ENCODE measurements at regions not wholly inside any gene's neighbourhood (a gene's known extent, or its start where the extent isn't known, plus 50 kb on each side); places are given as distances from the start of the nearest gene placed in this dataset.

GRCh38 chr13:80979035-80979641 is 638.2 kb upstream of the SPRY2 start:
- Mint-ChIP-seq H3K4me1 (no peaks in the 10 kb centered on the region), H3K9me3 (peaks cover 8% of the 10 kb centered on the region; the same call in 2 of the 3 replicates), H3K27ac (no peak overlapping the region), H3K36me3 (ENCODE audit: low read depth) (no peaks in the 10 kb centered on the region; the same call in 2 of the 3 replicates), H3K4me3 (no peak overlapping the region), H3K27me3 (ENCODE audit: insufficient read depth, low read depth, poor library complexity) (peaks cover 2% of the 10 kb centered on the region)
- TF ChIP-seq POLR2AphosphoS5 (IDR thresholded peaks at IDR 0.05; ENCODE audit: low read depth) (no peak), CTCF (conservative IDR thresholded peaks at IDR 0.05; ENCODE audit: low read depth in 2 of 2) (peak; percentile 90 to 96)
- Histone ChIP-seq H3K4me2 (no peak overlapping the region), H3F3A (replicated peaks; ENCODE audit: low read depth) (no peaks in the 10 kb centered on the region), H3K36me3 (ENCODE audit: insufficient read depth) (no peaks in the 10 kb centered on the region), H3K4me1 (ENCODE audit: insufficient read depth) (no peaks in the 10 kb centered on the region), H4K20me1 (replicated peaks; ENCODE audit: insufficient read depth) (no peaks in the 10 kb centered on the region), H3K4me3 (no peak overlapping the region), H3K9me2 (ENCODE audit: insufficient read depth) (no peaks in the 10 kb centered on the region), H2AFZ (no peak overlapping the region), H3K27ac (ENCODE audit: low read depth) (no peak overlapping the region), H3K27me3 (ENCODE audit: insufficient read depth) (no peaks in the 10 kb centered on the region), H3K79me2 (replicated peaks; ENCODE audit: insufficient read depth) (no peaks in the 10 kb centered on the region)
- ATAC-seq: peak; percentile 75
- peak; percentile 78 for DNase-seq (ENCODE audit: low spot score)

- Histone ChIP-seq H3K4me3 (no peak overlapping the region), H3F3A (replicated peaks; ENCODE audit: low read depth) (no peaks in the 10 kb centered on the region), H3K79me2 (replicated peaks; ENCODE audit: insufficient read depth) (no peaks in the 10 kb centered on the region), H3K4me2 (no peak overlapping the region), H3K4me1 (ENCODE audit: insufficient read depth) (no peaks in the 10 kb centered on the region), H2AFZ (peak overlapping the region; percentile 57; the same call in 1 of the 2 replicates), H3K27me3 (ENCODE audit: insufficient read depth) (no peaks in the 10 kb centered on the region), H3K36me3 (ENCODE audit: insufficient read depth) (no peaks in the 10 kb centered on the region), H3K9me2 (ENCODE audit: insufficient read depth) (no peaks in the 10 kb centered on the region), H4K20me1 (replicated peaks; ENCODE audit: insufficient read depth) (no peaks in the 10 kb centered on the region), H3K27ac (ENCODE audit: low read depth) (no peak overlapping the region)
- Mint-ChIP-seq H3K4me1 (no peaks in the 10 kb centered on the region), H3K27ac (no peak overlapping the region), H3K27me3 (ENCODE audit: insufficient read depth, low read depth, poor library complexity) (peaks cover 2% of the 10 kb centered on the region), H3K4me3 (no peak overlapping the region), H3K36me3 (ENCODE audit: low read depth) (no peaks in the 10 kb centered on the region; the same call in 2 of the 3 replicates), H3K9me3 (peaks cover under 1% of the 10 kb centered on the region; the same call in 1 of the 3 replicates)
- DNase-seq (ENCODE audit: low spot score): no peak
- no peak for ATAC-seq
- TF ChIP-seq CTCF (conservative IDR thresholded peaks at IDR 0.05; ENCODE audit: low read depth in 2 of 2) (no peak), EZH2phosphoT487 (IDR thresholded peaks at IDR 0.05; ENCODE audit: unreplicated experiment) (no peak), JUNB (IDR thresholded peaks at IDR 0.05; ENCODE audit: unreplicated experiment) (no peak), ZNF462 (CRISPR knock-in tag; IDR thresholded peaks at IDR 0.05) (no peak), REST (IDR thresholded peaks at IDR 0.05; ENCODE audit: unreplicated experiment) (no peak), ZNF114 (CRISPR knock-in tag; IDR thresholded peaks at IDR 0.05) (no peak)
Measured at GRCh38 chr13:80977168-80977567, 636.2 kb upstream of the SPRY2 start.
